ENCODE measurements at regions not wholly inside any gene's neighbourhood (a gene's known extent, or its start where the extent isn't known, plus 50 kb on each side); places are given as distances from the start of the nearest gene placed in this dataset.
A peak's percentile ranks its signal among the peaks of the same experiment; 100 is the strongest.
"Not testable (repeated sequence)": the region's sequence is repeated elsewhere in the genome, so short reads cannot be mapped to it uniquely, and the experiment has no call there.

- DNase-seq = no peak
Observed at GRCh38 chr5:103907001-103907400, 344.4 kb upstream of the NUDT12 start.

DNA sequence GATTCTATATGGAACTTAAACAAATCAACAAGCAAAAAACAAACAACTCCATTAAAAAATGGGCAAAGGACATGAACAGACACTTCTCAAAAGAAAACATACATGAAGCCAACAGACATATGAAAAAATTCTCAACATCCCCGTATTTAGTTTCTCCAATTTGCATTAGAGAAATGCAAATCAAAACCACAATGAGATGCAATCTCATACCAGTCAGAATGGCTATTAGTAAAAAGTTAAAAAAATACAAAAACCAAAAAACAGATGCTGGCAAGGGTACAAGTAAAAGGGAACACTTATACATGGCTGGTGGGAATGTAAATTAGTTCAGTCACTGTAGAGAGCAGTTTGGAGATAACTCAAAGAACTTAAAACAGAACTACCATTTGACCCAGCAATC, 342.1 kb upstream of the NUDT12 start:
- no peak for DNase-seq

DNA sequence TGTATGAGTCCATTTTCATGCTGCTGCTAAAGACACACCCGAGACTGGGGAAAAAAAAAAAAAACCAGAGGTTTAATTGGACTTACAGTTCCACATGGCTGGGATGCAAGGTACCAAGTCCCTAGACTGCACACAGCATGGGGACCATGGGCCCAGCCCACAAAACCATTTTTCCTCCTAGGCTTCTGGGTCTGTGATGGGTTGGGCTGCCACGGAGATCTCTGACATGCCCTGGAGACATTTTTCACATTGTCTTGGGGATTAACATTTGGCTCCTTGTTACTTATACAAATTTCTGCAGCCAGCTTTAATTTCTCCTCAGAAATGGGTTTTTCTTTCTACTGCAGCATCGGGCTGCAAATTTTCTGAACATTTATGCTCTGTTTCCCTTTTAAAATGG, 340.3 kb upstream of the NUDT12 start:
- DNase-seq = no peak

DNA sequence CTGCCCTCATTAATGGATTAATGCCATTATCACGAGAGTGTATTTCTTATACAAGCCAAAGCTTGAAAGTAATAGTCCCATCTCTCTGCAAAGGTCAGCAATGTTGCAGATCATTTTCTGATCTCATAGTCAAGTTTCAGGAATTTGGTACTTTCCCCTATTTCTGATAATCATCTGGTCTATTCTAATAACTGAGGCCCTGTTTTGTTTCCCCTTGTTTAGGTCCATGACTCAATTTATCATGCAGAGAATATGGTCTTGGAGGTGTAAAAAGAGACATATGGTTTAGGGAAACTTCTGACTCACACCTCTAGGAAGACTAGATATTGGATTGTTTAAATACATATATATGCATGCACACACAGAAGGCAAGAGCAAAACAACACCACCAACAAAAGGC, 339.3 kb upstream of the NUDT12 start:
- no peak for DNase-seq

DNA sequence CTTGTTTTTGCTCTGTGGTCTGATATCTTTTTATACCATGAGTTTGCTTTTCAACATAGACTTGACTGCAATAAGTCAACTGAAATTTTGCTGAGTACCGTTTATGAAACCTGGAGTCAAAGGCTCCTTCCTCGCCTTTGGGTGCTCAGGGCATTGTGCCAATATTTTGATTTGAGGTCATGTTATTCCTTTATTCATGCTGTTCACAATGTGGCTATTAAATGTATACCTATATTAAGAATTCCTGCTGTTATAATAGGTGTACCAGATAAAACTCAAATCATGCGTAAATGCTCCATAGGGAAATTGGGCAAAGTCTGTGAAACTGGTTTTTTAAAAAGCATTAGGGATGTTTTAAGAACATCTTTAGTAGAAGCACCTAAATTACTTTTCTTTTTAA, 334.0 kb upstream of the NUDT12 start:
- no peak for DNase-seq

- no peak for DNase-seq
Observed at GRCh38 chr5:103895738-103896137, 333.1 kb upstream of the NUDT12 start.

DNA sequence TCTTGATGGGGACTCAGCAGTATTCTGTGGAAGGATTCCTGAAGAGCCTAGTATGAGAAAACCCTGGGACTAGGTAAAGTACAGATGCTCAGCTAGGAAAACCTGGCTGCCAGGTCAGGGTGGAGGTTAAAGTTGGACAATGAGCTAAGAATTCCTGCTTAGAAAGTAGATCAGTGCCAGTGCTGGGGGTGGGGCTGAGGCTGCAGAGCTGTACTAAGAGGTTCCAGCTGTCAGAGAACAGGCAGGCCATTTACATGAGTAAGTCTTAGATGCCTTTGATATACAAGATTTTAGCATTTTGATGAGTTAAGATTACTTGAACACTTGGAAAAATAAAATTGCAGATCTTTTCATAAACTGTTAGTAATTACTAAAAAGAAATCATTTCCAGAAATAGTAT, 332.3 kb upstream of the NUDT12 start:
- DNase-seq = peak in 31 of 58 donors; percentile 3 to 65 (median 25)

DNA sequence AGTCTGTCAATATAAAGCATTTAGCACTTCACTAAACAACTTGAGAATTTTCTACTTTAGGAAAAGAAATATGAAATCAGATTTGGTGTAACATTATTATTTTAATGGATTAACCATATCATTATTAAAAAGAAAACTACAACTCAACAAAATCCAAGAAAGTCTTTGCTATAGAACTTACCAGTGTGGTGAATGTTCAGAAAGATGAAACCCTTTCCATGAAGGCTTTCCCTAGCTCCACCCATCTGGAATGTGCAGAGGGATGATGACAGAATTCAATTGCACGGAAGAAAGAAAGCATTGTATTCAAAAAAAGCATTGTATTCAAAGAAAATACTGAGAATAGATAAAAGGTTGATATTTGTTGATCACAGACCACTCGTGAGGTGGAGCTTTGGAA, 328.6 kb upstream of the NUDT12 start:
- peak in 9 of 58 donors; percentile 6 to 73 (median 18) for DNase-seq

DNA sequence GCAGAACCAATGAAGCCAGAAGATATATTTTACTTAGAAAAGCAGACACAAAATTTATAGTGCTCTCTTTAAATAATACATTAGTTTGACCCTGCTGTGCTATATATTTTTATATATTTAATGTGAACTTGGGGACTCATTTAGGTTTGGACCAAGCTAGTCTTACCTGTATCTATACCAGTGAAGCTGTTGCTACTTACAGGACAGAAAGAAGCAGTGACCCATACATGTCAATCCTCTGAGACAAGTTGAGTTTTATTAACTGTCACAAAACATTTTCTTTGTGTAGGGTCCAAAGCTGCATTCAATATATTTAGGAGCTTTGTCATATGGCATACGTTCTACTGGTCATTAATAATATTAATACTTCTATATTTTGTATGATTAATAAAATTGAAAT, 327.7 kb upstream of the NUDT12 start:
- DNase-seq = no peak

- DNase-seq = peak in 1 of 58 donors; percentile 1
Observed at GRCh38 chr5:103889500-103890209, 327.1 kb upstream of the NUDT12 start.

- DNase-seq = no peak
Observed at GRCh38 chr5:103886826-103887225, 324.2 kb upstream of the NUDT12 start.

DNA sequence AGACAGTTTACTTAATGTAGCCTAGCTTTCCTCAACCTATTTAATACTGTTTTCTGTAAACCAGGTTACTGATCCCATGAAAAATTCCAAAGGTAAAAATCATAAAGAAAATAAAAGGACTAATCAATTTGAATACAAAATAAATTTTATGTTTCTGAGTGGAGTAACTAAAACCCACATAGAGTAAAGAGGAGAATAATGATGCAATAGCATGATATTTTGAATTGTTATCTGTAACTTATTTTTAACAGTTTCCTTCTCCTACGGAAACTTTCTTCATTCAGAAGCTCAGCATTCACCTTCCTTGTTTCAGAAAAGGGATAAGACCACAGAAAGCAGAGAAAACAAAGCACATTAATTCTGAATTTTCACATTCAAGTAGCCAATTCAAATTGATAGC, 320.6 kb upstream of the NUDT12 start:
- no peak for DNase-seq

GRCh38 chr5:103881560-103881959, 319.0 kb upstream of the NUDT12 start:
- no peak for DNase-seq

GRCh38 chr5:103867857-103868598, 305.4 kb upstream of the NUDT12 start:
- DNase-seq = no peak

DNA sequence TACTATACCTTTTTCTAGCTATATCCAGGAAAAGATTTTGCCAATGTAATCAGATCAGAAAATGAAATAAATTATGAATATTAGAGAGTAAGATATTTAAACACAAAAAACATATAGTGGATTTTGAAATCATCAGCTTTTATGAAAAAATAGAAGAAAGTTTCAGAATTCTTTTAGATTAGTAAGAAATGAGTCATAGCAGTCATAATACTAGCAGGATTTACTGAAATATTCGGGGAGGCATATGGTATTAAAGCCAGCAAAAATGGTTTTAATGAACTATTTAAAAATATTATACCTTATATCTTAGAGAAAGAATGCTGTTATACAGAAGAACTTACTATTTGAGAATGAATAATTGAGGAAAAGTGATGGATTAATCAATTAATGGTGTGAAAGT, 303.6 kb upstream of the NUDT12 start:
- no peak for DNase-seq

- no peak for DNase-seq
Observed at GRCh38 chr5:103862398-103862797, 299.8 kb upstream of the NUDT12 start.

GRCh38 chr5:103860327-103860726, 297.7 kb upstream of the NUDT12 start:
- no peak for DNase-seq

DNA sequence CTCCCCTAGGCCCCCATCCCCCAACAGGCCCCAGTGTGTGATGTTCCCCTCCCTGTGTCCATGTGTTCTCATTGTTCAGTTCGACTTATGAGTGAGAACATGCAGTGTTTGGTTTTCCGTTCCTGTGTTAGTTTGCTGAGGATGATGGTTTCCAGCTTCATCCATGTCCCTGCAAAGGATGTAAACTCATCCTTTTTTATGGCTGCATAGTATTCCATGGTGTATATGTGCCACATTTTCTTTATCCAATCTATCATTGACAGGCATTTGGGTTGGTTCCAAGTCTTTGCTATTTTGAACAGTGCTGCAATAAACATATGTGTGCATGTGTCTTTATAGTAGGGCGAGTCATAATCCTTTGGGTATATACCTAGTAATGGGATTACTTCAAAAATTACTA, 295.8 kb upstream of the NUDT12 start:
- DNase-seq = not testable (repeated sequence)

- no peak for DNase-seq
Observed at GRCh38 chr5:103851091-103851490, 288.5 kb upstream of the NUDT12 start.

GRCh38 chr5:103849934-103850333, 287.3 kb upstream of the NUDT12 start:
- no peak for DNase-seq

- no peak for DNase-seq
Observed at GRCh38 chr5:103847060-103847459, 284.5 kb upstream of the NUDT12 start.

DNA sequence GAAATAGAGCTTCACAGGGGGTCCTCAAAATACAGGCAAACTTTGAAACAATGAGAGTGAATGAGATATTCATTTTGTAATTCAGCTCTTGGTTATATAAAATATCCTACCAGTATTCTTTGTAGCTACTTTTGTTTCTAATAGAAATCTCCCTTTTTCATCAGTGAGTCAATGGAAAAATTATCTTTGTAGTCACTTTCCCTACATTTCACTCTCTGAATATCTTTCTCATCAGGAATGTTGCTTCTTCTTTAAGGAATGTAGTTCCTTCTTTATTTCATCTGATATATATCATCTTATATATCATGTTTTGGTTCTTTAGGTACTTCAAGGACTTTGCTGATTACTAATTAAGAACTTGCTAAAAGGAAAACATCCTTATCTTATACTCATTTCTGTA, 280.3 kb upstream of the NUDT12 start:
- DNase-seq = no peak

- no peak for DNase-seq
Observed at GRCh38 chr5:103840600-103840999, 278.0 kb upstream of the NUDT12 start.

Data from anterior cingulate cortex (tissue), 58 donors.